ENCODE measurements at regions not wholly inside any gene's neighbourhood (a gene's known extent, or its start where the extent isn't known, plus 50 kb on each side); places are given as distances from the start of the nearest gene placed in this dataset.

DNA sequence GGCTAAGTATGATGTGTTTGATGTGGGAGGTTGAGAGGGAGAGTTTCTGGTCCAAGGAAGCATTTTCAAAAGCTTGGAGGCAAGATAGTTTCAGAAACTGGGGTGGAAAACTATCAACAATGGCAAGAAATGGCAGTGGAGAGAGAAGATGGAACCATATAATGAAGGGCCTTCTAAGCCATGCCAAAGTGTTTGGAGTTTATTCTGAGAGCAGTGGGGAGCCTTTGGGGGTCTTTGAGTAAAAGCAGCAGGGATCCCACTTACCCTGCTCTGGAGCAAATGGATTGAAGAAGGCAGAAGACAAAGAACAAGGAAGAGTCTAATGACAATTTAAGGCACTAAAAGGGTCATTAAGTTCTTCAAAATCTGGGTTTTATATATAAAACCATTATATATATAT, 538.9 kb downstream of the UTRN start:
- Histone ChIP-seq H3K4me3 (ENCODE audit: low read length) (no peak overlapping the region), H3K27me3 (ENCODE audit: control insufficient read depth, low read length) (no peaks in the 10 kb centered on the region), H3K9me3 (ENCODE audit: control insufficient read depth, insufficient read depth, low read length) (no peaks in the 10 kb centered on the region)

GRCh38 chr6:144834426-144835038, 549.4 kb downstream of the UTRN start:
- Histone ChIP-seq H3K4me3 (ENCODE audit: low read length) (no peak overlapping the region), H3K27me3 (ENCODE audit: control insufficient read depth, low read length) (no peaks in the 10 kb centered on the region), H3K4me1 (ENCODE audit: control insufficient read depth, low read length) (no peaks in the 10 kb centered on the region), H4K20me1 (ENCODE audit: control insufficient read depth, insufficient read depth, low read depth, low read length) (no peaks in the 10 kb centered on the region), H3K27ac (ENCODE audit: low read depth, low read length) (no peak overlapping the region), H3K9me2 (replicated peaks; ENCODE audit: control insufficient read depth, low read length) (no peaks in the 10 kb centered on the region), H3K79me2 (ENCODE audit: control insufficient read depth, low read length) (no peaks in the 10 kb centered on the region), H3K36me3 (ENCODE audit: control insufficient read depth, low read length) (no peaks in the 10 kb centered on the region), H3K9me3 (ENCODE audit: control insufficient read depth, insufficient read depth, low read length) (no peaks in the 10 kb centered on the region), H3F3A (ENCODE audit: control insufficient read depth, insufficient read depth) (no peaks in the 10 kb centered on the region), H3K4me2 (ENCODE audit: low read length) (no peak overlapping the region)
- TF ChIP-seq EZH2phosphoT487 (IDR thresholded peaks at IDR 0.05; ENCODE audit: borderline replicate concordance, low read length) (no peak), CTCF (IDR thresholded peaks at IDR 0.05; ENCODE audit: low read depth, low read length, poor library complexity, severe bottlenecking) (no peak)

More for the DNA sequence above, 538.9 kb downstream of the UTRN start:
- no peak for TF ChIP-seq CTCF (IDR thresholded peaks at IDR 0.05; ENCODE audit: low read depth, low read length, poor library complexity, severe bottlenecking)
- no peak for TF ChIP-seq EZH2phosphoT487 (IDR thresholded peaks at IDR 0.05; ENCODE audit: borderline replicate concordance, low read length)
- Histone ChIP-seq H3K36me3 (ENCODE audit: control insufficient read depth, low read length) (no peaks in the 10 kb centered on the region), H3K27ac (ENCODE audit: low read depth, low read length) (no peak overlapping the region), H3K4me2 (ENCODE audit: low read length) (no peak overlapping the region), H3K9me2 (replicated peaks; ENCODE audit: control insufficient read depth, low read length) (no peaks in the 10 kb centered on the region), H3K4me1 (ENCODE audit: control insufficient read depth, low read length) (no peaks in the 10 kb centered on the region), H3F3A (ENCODE audit: control insufficient read depth, insufficient read depth) (no peaks in the 10 kb centered on the region), H4K20me1 (ENCODE audit: control insufficient read depth, insufficient read depth, low read depth, low read length) (no peaks in the 10 kb centered on the region), H3K79me2 (ENCODE audit: control insufficient read depth, low read length) (no peaks in the 10 kb centered on the region)

DNA sequence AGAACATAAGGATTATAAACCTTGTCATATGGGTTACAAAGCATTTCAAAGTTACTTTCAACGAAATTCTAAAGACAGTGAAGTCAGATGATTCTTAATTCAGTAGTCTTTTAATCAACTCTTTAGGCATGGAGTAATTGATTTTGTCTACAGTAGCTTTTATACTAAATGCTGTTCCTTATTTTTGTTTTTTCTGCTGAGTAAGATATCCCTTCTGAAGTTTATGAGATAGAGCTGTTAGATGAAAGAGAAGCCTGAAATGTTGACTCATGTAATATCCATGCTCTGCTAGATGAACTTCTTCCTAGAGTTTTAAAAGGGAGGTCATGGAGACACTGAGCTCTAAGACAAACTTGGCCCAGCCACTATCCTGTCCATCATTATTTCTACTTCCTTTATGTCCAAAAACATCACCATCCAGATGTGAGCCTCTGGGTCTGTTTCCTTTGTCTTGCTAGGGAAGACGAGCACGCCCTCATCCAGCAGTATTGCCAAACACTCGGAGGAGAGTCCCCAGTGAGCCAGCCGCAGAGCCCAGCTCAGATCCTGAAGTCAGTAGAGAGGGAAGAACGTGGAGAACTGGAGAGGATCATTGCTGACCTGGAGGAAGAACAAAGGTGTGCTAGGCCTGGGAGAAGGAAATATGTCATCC, 550.3 kb downstream of the UTRN start:
- Histone ChIP-seq H3K4me2 (ENCODE audit: low read length) (no peak overlapping the region), H3K27me3 (ENCODE audit: control insufficient read depth, low read length) (no peaks in the 10 kb centered on the region), H4K20me1 (ENCODE audit: control insufficient read depth, insufficient read depth, low read depth, low read length) (no peaks in the 10 kb centered on the region), H3K4me1 (ENCODE audit: control insufficient read depth, low read length) (no peaks in the 10 kb centered on the region), H3K4me3 (ENCODE audit: low read length) (no peak overlapping the region), H3F3A (ENCODE audit: control insufficient read depth, insufficient read depth) (no peaks in the 10 kb centered on the region), H3K27ac (ENCODE audit: low read depth, low read length) (no peak overlapping the region), H3K36me3 (ENCODE audit: control insufficient read depth, low read length) (no peaks in the 10 kb centered on the region), H3K79me2 (ENCODE audit: control insufficient read depth, low read length) (no peaks in the 10 kb centered on the region), H3K9me3 (ENCODE audit: control insufficient read depth, insufficient read depth, low read length) (no peaks in the 10 kb centered on the region), H3K9me2 (replicated peaks; ENCODE audit: control insufficient read depth, low read length) (no peaks in the 10 kb centered on the region)
- no peak for TF ChIP-seq CTCF (IDR thresholded peaks at IDR 0.05; ENCODE audit: low read depth, low read length, poor library complexity, severe bottlenecking)
- no peak for TF ChIP-seq EZH2phosphoT487 (IDR thresholded peaks at IDR 0.05; ENCODE audit: borderline replicate concordance, low read length)
